ENCODE measurements at regions not wholly inside any gene's neighbourhood (a gene's known extent, or its start where the extent isn't known, plus 50 kb on each side); places are given as distances from the start of the nearest gene placed in this dataset.
"Not testable (repeated sequence)": the region's sequence is repeated elsewhere in the genome, so short reads cannot be mapped to it uniquely, and the experiment has no call there.

- in situ Hi-C loops (cut with MboI; ENCODE audit: low sequenced_read_pairs): no loop called here
These were observed 52.4 kb downstream of the ELAPOR2 start for GRCh38 chr7:87007038-87007437.

GRCh38 chr7:87004956-87005355 lies 54.5 kb downstream of the ELAPOR2 start:
- in situ Hi-C loops (cut with MboI; ENCODE audit: low sequenced_read_pairs): no loop called here

- in situ Hi-C loops (cut with MboI; ENCODE audit: low sequenced_read_pairs): no loop called here
These were observed 55.3 kb downstream of the ELAPOR2 start for GRCh38 chr7:87003872-87004798.

GRCh38 chr7:87001214-87001613 lies 58.2 kb downstream of the ELAPOR2 start:
- in situ Hi-C loops (cut with MboI; ENCODE audit: low sequenced_read_pairs): no loop called here

GRCh38 chr7:87000344-87000743 lies 59.1 kb downstream of the ELAPOR2 start:
- in situ Hi-C loops (cut with MboI; ENCODE audit: low sequenced_read_pairs): no loop called here

GRCh38 chr7:86999750-87000149 lies 59.7 kb downstream of the ELAPOR2 start:
- in situ Hi-C loops (cut with MboI; ENCODE audit: low sequenced_read_pairs): no loop called here

- in situ Hi-C loops (cut with MboI; ENCODE audit: low sequenced_read_pairs): no loop called here
These were observed 63.6 kb downstream of the ELAPOR2 start for GRCh38 chr7:86995814-86996213.

- in situ Hi-C loops (cut with MboI; ENCODE audit: low sequenced_read_pairs): no loop called here
These were observed 64.3 kb downstream of the ELAPOR2 start for GRCh38 chr7:86995052-86995725.

GRCh38 chr7:86991771-86992191 lies 67.7 kb downstream of the ELAPOR2 start:
- in situ Hi-C loops (cut with MboI; ENCODE audit: low sequenced_read_pairs): no loop called here

GRCh38 chr7:86991093-86991769 lies 68.2 kb downstream of the ELAPOR2 start:
- in situ Hi-C loops (cut with MboI; ENCODE audit: low sequenced_read_pairs): no loop called here

GRCh38 chr7:86989407-86989806 lies 70.0 kb downstream of the ELAPOR2 start:
- in situ Hi-C loops (cut with MboI; ENCODE audit: low sequenced_read_pairs): no loop called here

- in situ Hi-C loops (cut with MboI; ENCODE audit: low sequenced_read_pairs): not testable (repeated sequence)
These were observed 71.6 kb downstream of the ELAPOR2 start for GRCh38 chr7:86987834-86988233.

- in situ Hi-C loops (cut with MboI; ENCODE audit: low sequenced_read_pairs): not testable (repeated sequence)
These were observed 72.1 kb downstream of the ELAPOR2 start for GRCh38 chr7:86987358-86987757.

- in situ Hi-C loops (cut with MboI; ENCODE audit: low sequenced_read_pairs): not testable (repeated sequence)
These were observed 74.1 kb downstream of the ELAPOR2 start for GRCh38 chr7:86985342-86985741.

- in situ Hi-C loops (cut with MboI; ENCODE audit: low sequenced_read_pairs): not testable (repeated sequence)
These were observed 75.8 kb downstream of the ELAPOR2 start for GRCh38 chr7:86983654-86984053.

- in situ Hi-C loops (cut with MboI; ENCODE audit: low sequenced_read_pairs): not testable (repeated sequence)
These were observed 77.5 kb downstream of the ELAPOR2 start for GRCh38 chr7:86981937-86982336.

GRCh38 chr7:86981127-86981526 lies 78.3 kb downstream of the ELAPOR2 start:
- in situ Hi-C loops (cut with MboI; ENCODE audit: low sequenced_read_pairs): no loop called here

- in situ Hi-C loops (cut with MboI; ENCODE audit: low sequenced_read_pairs): no loop called here
These were observed 79.2 kb downstream of the ELAPOR2 start for GRCh38 chr7:86980223-86980622.

- in situ Hi-C loops (cut with MboI; ENCODE audit: low sequenced_read_pairs): no loop called here
These were observed 80.5 kb downstream of the ELAPOR2 start for GRCh38 chr7:86978808-86979506.

GRCh38 chr7:86976958-86977357 lies 82.5 kb downstream of the ELAPOR2 start:
- in situ Hi-C loops (cut with MboI; ENCODE audit: low sequenced_read_pairs): no loop called here

GRCh38 chr7:86975914-86976313 lies 83.5 kb downstream of the ELAPOR2 start:
- in situ Hi-C loops (cut with MboI; ENCODE audit: low sequenced_read_pairs): no loop called here
